AG10803 (cell line): ENCODE measurements at regions not wholly inside any gene's neighbourhood (a gene's known extent, or its start where the extent isn't known, plus 50 kb on each side); places are given as distances from the start of the nearest gene placed in this dataset.
"Not testable (repeated sequence)": the region's sequence is repeated elsewhere in the genome, so short reads cannot be mapped to it uniquely, and the experiment has no call there.

ENCODE experiments used
- DNase-seq: peaks from one replicate; pipeline ENCODE4 v3.0.0; 2010; ENCODE audit warnings: low read depth
- H3K4me3 ChIP-seq: 2 replicates; pipeline ENCODE4 v1.5.1; 2011; ENCODE audit warnings: mild to moderate bottlenecking, low read length, control low read depth
- CTCF ChIP-seq: conservative IDR thresholded peaks from 2 replicates; pipeline ENCODE4 v1.5.1; 2011; ENCODE audit warnings: mild to moderate bottlenecking, low read length, control low read depth, inconsistent platforms

GRCh38 chr4:131348263-131348662 is 1800.8 kb upstream of the PCDH10 start:
- TF ChIP-seq CTCF, result no peak

GRCh38 chr4:131352371-131352770 is 1796.7 kb upstream of the PCDH10 start:
- not testable (repeated sequence) for DNase-seq, H3K4me3 ChIP-seq

More at GRCh38 chr4:131348263-131348662, 1800.8 kb upstream of the PCDH10 start:
- no peak overlapping the region for H3K4me3 ChIP-seq
- DNase-seq, result no peak

- H3K4me3 ChIP-seq, result no peak overlapping the region
- DNase-seq, result no peak
- no peak for TF ChIP-seq CTCF
Observed at GRCh38 chr4:131366714-131367113, 1782.4 kb upstream of the PCDH10 start.

GRCh38 chr4:131367441-131367840 is 1781.7 kb upstream of the PCDH10 start:
- DNase-seq, result no peak
- no peak for TF ChIP-seq CTCF
- no peak overlapping the region for H3K4me3 ChIP-seq

GRCh38 chr4:131370846-131371245 is 1778.2 kb upstream of the PCDH10 start:
- no peak for TF ChIP-seq CTCF
- no peak overlapping the region for H3K4me3 ChIP-seq
- DNase-seq, result no peak

- DNase-seq, result no peak
- H3K4me3 ChIP-seq, result no peak overlapping the region
- no peak for TF ChIP-seq CTCF
Observed at GRCh38 chr4:131381055-131381454, 1768.0 kb upstream of the PCDH10 start.

- no peak for TF ChIP-seq CTCF
- no peak overlapping the region for H3K4me3 ChIP-seq
- DNase-seq, result no peak
Observed at GRCh38 chr4:131382839-131383238, 1766.3 kb upstream of the PCDH10 start.

- no peak overlapping the region for H3K4me3 ChIP-seq
- TF ChIP-seq CTCF, result no peak
- no peak for DNase-seq
Observed at GRCh38 chr4:131388277-131388676, 1760.8 kb upstream of the PCDH10 start.
